NOMO-1 treated with dmso at 0.1 percent for 144 hours (cell line): ENCODE measurements at regions not wholly inside any gene's neighbourhood (a gene's known extent, or its start where the extent isn't known, plus 50 kb on each side); places are given as distances from the start of the nearest gene placed in this dataset.
"Not testable (repeated sequence)": the region's sequence is repeated elsewhere in the genome, so short reads cannot be mapped to it uniquely, and the experiment has no call there.

Experiments used
- DNase-seq: peaks from one replicate; lab custom pipeline; 2025; ENCODE audit not compliant: unreplicated experiment; lab: John Stamatoyannopoulos, UW

DNA sequence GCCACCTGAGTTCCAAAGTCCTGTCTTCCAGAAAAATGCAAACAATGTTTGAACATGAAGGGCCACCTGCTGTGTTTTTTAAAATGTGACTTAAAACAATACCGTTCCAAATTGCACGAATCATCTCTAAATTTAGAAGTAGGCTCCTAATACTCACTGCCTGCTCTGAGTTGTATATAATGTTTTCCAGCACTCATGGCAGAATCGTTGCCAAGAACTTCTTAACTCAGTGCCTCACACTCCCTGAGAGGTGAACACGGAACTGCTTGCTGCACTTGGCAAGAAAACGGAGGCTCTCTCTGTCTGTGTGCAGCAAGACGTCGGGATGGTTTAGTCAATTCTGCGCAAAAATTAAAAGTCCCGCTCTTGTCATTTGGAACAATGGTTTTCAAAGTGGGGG, 757.3 kb upstream of the AUTS2 start:
- DNase-seq: no peak

GRCh38 chr7:68843985-68844384, 754.3 kb upstream of the AUTS2 start:
- DNase-seq: not testable (repeated sequence)

DNA sequence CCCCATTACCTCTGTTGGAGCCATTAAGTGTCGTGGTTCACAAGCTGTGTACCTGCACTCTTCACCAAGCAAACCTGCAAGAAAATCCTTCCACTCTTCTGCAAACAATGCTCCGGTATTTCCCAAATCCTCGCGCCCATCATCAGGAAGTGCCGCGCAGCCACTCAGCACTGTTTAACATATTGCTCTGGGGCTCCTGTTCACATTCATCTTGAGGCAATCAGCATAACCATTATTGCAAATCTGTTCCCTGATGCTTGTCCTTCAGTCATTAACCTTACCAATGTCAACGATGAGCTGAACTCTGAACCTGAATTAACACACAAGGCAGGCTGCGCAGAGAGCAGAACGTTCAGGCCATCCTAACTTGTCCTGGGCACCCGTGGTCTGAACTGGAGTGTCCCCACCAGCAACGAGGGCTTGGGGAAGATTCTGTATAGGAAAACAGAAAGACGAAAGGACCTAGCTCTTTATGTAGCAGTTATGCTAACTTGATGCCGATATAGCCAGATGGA, 751.4 kb upstream of the AUTS2 start:
- DNase-seq: no peak

- no peak for DNase-seq
Measured at GRCh38 chr7:68853254-68853653, 745.0 kb upstream of the AUTS2 start.

DNA sequence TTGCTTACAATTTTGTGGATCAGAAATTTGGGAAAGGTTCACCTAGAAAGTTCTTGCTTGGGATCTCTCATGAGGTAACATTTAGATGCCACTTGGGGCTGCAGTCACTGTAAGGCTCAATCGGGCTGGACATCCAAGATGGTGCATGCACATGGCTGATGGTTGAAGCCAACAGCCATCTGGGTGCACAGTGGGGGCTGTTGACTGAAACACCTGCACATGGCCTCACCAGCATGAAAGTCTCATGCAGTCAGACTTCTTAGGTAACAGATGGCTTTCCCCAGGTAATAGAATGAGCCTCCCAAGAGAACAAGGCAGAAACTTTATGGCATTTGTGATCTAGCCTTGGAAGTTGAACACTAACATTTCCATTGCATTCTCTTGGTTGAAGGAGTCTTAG, 740.7 kb upstream of the AUTS2 start:
- no peak for DNase-seq

DNA sequence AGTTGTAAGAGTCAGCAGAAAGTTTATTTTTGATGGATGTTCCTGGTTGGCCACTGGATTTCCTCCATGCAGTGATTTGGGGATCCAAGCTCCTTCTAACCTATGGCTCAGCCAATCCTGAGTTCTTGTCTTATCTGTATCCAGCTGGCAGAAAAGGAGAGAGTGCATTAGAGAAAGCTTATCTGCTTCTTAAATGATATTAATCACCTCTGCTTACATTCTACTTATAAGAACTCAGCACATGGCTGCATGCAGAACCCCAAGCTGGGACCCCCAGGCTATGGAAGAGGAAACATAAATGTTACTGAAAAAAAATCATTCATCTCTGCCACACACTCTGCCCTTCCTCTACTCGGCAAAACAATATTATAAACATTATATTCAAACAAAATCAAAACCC, 739.8 kb upstream of the AUTS2 start:
- DNase-seq: no peak

DNA sequence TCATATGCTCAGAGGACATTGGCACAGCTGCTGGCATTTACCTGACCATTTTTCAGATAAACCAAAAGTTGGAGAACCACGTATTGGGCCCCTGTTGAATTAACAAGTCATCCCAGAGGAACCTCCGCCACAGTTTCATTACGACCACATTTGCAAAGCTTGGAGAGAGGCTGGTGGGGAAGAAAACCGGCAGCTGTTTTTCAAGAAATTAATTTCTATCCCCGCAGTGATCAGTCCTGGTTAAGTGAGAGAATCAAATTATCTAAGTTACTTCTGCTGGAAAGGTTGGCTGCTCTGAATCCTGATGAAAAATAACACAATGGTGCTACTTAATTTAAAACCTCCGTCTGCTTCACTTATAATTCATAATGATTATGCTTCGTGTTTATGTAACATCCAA, 737.1 kb upstream of the AUTS2 start:
- no peak for DNase-seq

DNA sequence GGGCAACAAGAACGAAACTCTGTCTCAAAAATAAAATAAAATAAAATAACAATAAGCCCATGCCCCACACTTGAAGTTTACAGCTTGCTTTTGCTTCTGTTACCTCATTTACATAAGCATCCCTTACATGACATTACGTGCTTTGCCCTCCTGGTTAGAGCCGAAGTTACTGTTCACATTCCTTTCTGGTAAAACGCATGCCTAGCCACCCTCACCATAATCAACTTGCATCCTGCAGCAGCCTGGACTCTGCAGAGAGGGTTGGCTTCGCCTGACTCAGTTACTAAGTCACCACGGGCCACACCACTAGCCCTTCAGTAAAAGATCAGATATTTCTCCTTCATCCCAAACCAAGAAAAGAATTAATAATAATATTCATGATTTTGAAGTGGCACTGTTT, 736.0 kb upstream of the AUTS2 start:
- DNase-seq: no peak

DNA sequence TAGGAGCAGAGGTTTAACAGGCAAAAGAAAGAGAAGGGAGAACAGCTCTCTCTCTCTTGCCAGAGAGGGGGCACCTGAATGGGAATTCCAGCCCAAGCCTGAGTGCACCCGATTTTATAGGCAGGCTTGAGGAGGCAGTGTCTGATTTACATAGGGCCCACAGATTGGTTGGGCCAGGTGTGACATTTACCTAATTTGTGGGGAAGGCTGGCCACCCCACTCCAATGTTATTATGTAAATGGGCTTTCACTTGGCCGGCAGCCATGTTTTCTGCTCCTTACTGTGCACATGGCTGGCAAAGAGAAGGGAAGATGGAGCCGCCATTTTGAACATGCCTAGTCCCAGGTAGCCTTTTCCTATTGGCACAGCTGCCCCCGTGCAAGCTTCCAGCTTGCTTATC, 735.5 kb upstream of the AUTS2 start:
- no peak for DNase-seq

DNA sequence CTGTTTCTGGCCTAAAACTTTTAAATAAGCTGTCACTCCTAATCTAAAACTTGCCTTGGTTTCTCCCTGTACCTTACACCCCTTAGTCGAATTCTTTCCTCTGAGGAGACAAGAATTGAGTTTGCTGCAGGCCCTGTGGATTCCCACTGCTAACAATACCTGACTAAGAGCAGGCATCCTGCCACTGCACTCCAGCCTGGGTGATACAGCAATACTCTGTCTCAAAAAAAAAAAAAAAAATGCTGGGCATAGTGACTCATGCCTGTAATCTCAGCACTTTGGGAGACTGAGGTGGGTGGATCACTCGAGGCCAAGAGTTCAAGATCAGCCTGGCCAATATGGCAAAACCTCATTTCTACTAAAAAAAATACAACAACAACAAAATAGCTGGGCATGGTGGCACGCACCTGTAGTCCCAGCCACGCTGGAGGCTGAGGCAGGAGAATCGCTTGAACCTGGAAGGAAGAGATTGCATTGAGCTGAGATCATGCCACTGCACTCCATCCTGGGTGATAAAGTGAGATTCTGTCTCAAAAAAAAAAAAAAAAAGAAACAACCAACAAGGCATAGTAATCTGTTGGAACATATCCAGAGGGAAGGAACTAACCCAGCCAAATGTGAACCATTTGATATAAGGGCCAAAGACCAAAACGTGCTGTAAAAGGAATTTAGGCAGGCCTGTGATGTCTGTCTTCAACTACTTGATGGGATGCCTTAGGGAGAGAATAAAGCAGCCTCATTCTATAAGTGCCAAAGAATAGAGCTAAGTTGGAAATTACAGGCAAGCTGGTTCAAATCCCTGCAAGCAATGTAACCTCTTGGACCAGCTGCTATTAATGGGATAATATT, 732.7 kb upstream of the AUTS2 start:
- DNase-seq: no peak

GRCh38 chr7:68866200-68866570, 732.1 kb upstream of the AUTS2 start:
- DNase-seq: no peak

DNA sequence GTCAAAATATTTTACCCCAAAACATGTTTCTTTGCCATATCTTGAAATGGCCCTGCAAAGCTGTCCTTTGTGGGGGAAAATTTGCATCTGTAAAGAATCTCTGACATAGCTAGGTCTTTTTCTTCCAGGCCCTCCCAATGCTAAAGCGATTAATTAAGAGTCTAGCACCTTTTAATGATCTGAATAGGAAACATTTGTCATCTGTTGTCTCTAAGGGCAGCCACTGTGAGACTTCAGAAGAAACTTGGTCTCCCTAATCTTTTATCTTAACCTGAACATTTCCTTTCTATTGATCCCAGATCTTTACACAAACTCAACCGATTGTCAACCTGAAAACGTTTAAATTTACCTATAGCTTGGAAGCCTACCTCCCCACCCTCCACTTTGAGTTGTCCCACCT, 731.6 kb upstream of the AUTS2 start:
- not testable (repeated sequence) for DNase-seq

- no peak for DNase-seq
Measured at GRCh38 chr7:68868978-68869377, 729.3 kb upstream of the AUTS2 start.

- DNase-seq: no peak
Measured at GRCh38 chr7:68873616-68874015, 724.7 kb upstream of the AUTS2 start.

DNA sequence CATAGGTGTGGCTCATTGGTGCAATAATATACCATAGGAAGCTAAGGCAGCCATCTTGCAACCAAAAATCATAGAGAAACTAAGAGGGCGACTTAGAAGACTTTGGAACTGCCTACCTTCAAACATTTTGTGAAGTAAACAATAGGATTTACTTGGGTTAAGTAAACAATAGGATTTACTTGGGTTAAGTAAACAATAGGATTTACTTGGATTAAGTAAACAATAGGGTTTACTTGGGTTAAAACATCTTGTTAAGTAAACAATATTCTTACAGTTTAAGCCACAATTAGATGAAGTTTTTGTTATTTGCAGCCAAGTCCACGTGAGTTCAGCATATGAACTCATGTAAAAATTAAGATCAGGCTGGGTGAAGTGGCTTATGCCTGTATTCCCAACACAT, 722.4 kb upstream of the AUTS2 start:
- no peak for DNase-seq

GRCh38 chr7:68887116-68887515, 711.2 kb upstream of the AUTS2 start:
- not testable (repeated sequence) for DNase-seq

DNA sequence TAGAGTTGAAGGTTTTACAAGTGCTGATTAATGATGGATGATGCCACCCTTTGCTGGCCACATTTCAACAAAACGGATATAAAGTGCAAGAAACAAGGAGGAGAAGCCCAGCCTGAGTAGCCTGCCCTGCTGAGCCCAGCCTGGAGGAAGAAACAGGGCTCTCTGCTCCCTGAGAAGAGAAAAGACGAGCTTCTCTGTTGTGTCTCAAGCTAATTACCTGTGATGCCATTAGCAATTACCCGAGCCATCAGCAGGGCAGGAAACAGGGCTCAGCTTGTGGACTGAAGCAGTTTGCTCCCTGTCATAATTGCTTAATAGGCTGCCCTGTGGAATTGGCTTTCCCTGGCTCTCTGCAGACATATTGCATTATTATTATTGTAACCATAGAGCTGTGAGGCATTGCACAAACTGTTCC, 709.3 kb upstream of the AUTS2 start:
- no peak for DNase-seq

- DNase-seq: no peak
Measured at GRCh38 chr7:68892236-68892635, 706.0 kb upstream of the AUTS2 start.

DNA sequence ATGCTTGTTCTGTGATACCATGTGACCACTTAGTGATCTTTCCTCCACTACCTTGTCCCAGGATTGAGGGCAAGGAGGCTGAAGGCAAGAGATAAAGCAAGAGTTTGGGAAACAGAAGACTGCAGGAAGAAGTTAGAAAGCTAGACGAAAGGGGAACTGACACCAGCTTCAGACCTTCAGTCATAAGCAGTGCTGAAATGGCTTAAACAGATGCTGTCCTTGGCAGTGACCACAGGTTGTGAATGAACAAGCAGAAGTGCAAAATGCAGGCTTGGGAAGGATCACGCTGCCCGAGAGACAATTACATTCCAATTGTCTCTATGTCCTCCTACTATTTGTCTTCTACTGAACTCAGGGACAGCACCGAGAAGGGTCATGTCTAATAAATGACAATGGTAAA, 704.9 kb upstream of the AUTS2 start:
- DNase-seq: no peak

DNA sequence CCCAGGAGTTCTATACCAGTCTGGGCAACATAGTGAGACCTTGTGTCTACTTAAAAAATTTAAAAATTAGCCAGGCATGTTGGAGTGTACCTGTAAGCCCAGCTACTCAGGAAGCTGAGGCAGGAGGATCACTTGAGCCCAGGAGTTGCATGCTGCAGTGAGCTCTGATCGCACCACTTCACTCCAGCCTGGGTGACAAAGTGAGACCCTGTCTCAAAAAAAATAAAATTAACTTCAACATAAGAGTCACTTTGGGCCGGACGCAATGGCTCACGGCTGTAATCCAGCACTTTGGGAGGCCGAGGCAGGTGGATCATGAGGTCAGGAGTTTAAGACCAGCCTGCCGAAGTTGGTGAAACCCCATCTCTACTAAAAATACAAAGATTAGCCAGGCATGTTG, 699.1 kb upstream of the AUTS2 start:
- not testable (repeated sequence) for DNase-seq

DNA sequence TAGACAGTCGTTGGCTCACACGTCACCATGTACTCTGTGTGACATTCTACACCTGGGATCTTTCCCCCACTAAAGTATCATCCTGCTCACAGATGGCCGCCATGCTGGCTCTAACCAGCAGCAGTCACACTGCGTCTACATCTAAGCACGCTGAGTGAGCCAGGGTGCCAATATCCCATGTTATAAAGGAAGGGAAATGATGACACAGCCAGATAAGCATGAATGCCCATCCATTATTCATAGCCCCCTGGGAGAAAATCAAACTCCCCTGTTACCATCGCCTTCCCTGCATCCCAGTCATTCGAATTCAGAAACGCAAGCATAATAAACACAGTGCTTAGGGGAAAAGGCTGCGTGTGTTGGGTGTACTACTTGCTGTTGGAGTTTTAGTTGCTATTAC, 698.2 kb upstream of the AUTS2 start:
- no peak for DNase-seq

DNA sequence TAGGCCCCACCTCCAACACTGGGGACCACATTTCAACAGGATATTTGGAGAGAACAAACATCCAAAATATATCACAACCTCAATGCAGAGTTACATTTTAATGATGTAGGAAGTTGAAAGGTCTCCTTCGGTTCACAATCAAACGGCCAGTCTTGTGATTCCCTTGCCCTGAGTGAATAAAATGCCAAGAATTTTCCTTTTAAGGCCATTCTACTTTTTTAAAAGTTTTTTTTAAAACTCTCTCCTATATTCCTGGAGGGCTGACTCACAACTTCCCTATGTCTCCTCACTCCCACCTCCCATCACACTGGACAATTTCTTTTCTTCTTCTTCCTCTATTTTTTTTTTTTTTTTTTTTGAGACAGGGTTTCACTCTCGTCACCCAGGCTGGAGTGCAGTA, 693.6 kb upstream of the AUTS2 start:
- no peak for DNase-seq

- no peak for DNase-seq
Measured at GRCh38 chr7:68911754-68912153, 686.5 kb upstream of the AUTS2 start.
